ENCODE measurements at regions not wholly inside any gene's neighbourhood (a gene's known extent, or its start where the extent isn't known, plus 50 kb on each side); places are given as distances from the start of the nearest gene placed in this dataset.
A peak's percentile ranks its signal among the peaks of the same experiment; 100 is the strongest.

DNA sequence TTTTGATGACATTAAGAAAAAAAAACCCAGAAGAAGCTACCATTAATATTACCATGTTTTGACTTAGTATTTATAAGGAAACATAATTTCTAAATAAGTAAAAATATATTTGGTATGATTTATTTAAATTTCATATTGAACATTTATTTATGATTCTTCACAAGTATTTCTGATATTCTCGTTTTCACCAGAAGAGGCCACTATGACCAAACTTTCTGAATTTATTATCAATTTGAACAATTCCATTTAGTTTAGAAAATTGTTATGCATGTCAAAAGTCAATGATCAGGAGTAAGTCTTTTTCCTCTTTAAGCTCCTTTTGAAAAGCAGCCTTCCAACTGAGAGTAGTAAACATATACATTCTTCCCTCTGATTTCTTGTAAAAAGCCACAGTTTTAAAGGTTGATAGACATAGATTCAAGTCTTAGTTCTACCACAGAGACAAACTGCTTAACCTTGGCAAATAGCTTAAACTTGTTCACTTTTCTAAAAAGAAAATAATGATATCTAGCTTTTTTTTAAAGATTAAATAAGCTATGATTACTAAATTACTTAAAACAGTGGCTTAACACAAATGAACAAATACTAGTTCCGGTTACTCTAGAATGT, 329.9 kb downstream of the TRIB2 start:
- H3K27ac ChIP-seq (ENCODE audit: extremely low read depth, low read depth, low read length) = no peak overlapping the region
- H3K36me3 ChIP-seq (ENCODE audit: control insufficient read depth in 2 of 2, insufficient read depth in 1 of 2, low read length in 2 of 2) = no peaks in the 10 kb centered on the region
- POLR2A ChIA-PET = no interaction called here
- CTCF ChIA-PET = interaction anchor here (0.6 to 2.6 kb wide), 4 partner anchors 10 to 1536 kb away, joined by 3 to 18 read pairs (median 4); no protein-coding TSS in a partner anchor
- no peaks in the 10 kb centered on the region for H3K4me1 ChIP-seq (ENCODE audit: control insufficient read depth, insufficient read depth, low read length)
- H3K9me3 ChIP-seq (ENCODE audit: control insufficient read depth, insufficient read depth, low read depth, low read length) = no peaks in the 10 kb centered on the region
- TF ChIP-seq ZNF677 (tag by site-specific recombination; IDR thresholded peaks at IDR 0.05) = no peak
- TF ChIP-seq ZFP37 (tag by site-specific recombination; IDR thresholded peaks at IDR 0.05) = no peak
- TF ChIP-seq, protein P1, sequence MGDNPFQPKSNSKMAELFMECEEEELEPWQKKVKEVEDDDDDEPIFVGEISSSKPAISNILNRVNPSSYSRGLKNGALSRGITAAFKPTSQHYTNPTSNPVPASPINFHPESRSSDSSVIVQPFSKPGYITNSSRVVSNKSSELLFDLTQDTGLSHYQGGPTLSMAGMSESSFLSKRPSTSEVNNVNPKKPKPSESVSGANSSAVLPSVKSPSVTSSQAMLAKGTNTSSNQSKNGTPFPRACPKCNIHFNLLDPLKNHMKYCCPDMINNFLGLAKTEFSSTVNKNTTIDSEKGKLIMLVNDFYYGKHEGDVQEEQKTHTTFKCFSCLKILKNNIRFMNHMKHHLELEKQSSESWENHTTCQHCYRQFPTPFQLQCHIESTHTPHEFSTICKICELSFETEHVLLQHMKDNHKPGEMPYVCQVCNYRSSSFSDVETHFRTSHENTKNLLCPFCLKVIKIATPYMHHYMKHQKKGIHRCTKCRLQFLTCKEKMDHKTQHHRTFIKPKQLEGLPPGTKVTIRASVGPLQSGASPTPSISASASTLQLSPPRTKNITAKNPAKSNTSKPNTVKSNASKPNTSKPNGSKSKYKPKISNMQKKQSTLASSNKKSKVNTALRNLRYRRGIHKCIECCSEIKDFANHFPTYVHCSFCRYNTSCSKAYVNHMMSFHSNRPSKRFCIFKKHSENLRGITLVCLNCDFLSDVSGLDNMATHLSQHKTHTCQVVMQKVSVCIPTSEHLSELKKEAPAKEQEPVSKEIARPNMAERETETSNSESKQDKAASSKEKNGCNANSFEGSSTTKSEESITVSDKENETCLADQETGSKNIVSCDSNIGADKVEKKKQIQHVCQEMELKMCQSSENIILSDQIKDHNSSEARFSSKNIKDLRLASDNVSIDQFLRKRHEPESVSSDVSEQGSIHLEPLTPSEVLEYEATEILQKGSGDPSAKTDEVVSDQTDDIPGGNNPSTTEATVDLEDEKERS (tag by site-specific recombination; IDR thresholded peaks at IDR 0.05) = no peak
- TF ChIP-seq SCRT2 (tag by site-specific recombination; IDR thresholded peaks at IDR 0.05) = no peak
- peak; percentile 10; the same call in 1 of the 2 replicates for TF ChIP-seq ZNF654 (tag by site-specific recombination; IDR thresholded peaks at IDR 0.05; ENCODE audit: low read depth)
- H3K4me3 ChIP-seq (ENCODE audit: low read depth, low read length) = no peak overlapping the region

DNA sequence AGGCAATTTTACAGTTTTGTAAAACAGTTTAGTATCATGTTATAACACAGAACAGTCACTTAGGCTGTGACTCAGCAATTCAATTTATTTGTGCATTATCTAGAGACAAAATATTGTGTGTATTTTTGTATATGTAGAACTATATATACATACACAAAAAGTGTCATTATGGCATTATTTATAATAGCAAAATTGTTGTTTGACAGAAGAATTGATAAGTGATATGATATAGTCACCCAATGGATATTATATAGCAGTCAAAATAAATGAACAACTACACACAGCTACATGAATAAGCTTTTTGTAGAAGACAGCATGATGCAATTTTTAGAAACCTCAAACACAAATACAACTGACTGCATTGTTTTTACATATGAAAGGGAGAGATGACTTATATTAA, 334.0 kb downstream of the TRIB2 start:
- H3K4me1 ChIP-seq (ENCODE audit: control insufficient read depth, insufficient read depth, low read length) = no peaks in the 10 kb centered on the region
- CTCF ChIA-PET = interaction anchor here (0.5 kb wide), 1 partner anchor 1076 kb away, joined by 4 read pairs; no protein-coding TSS in a partner anchor
- POLR2A ChIA-PET = no interaction called here

DNA sequence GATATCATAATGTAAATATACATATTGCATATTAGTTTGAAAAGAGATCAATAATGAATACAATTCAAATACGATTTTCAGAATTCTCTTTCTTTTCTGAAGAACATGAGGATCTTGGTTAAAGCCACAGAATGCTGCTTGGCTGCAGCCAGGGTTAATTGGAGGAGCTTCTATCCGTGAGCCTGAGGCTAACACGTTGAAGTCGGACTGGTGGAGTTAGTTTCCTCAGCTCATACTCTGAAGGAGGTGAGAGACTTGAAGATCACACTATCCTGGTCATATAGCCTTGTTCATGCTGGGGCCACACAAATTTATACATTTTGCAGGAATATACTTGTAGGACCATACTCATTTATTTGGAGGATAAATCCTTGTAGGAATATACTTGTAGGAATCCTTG, 335.8 kb downstream of the TRIB2 start:
- H3K4me3 ChIP-seq (ENCODE audit: low read depth, low read length) = no peak overlapping the region
- H3K9me3 ChIP-seq (ENCODE audit: control insufficient read depth, insufficient read depth, low read depth, low read length) = no peaks in the 10 kb centered on the region
- H3K4me1 ChIP-seq (ENCODE audit: control insufficient read depth, insufficient read depth, low read length) = no peaks in the 10 kb centered on the region
- ChIA-PET POLR2A (no interaction called here), CTCF (interaction anchor here (0.6 to 0.7 kb wide), 2 partner anchors 9 to 1108 kb away, joined by 3 to 5 read pairs; no protein-coding TSS in a partner anchor)
- H3K36me3 ChIP-seq (ENCODE audit: control insufficient read depth in 2 of 2, insufficient read depth in 1 of 2, low read length in 2 of 2) = no peaks in the 10 kb centered on the region
- no peak overlapping the region for H3K27ac ChIP-seq (ENCODE audit: extremely low read depth, low read depth, low read length)
- TF ChIP-seq ZNF660 (tag by site-specific recombination; IDR thresholded peaks at IDR 0.05) (no peak), ZNF366 (tag by site-specific recombination; conservative IDR thresholded peaks at IDR 0.05) (no peak), GLIS2 (tag by site-specific recombination; IDR thresholded peaks at IDR 0.05) (no peak), ZNF19 (tag by site-specific recombination; IDR thresholded peaks at IDR 0.05; ENCODE audit: low read depth) (no peak), ZNF596 (tag by site-specific recombination; IDR thresholded peaks at IDR 0.05) (no peak), ZFP3 (tag by site-specific recombination; IDR thresholded peaks at IDR 0.05; ENCODE audit: low read depth) (no peak), ZNF626 (tag by site-specific recombination; IDR thresholded peaks at IDR 0.05) (no peak), KLF8 (tag by site-specific recombination; IDR thresholded peaks at IDR 0.05) (no peak), ZNF555 (tag by site-specific recombination; conservative IDR thresholded peaks at IDR 0.05) (no peak), ZNF202 (tag by site-specific recombination; IDR thresholded peaks at IDR 0.05; ENCODE audit: borderline replicate concordance) (no peak), ZNF223 (tag by site-specific recombination; IDR thresholded peaks at IDR 0.05) (no peak), ZFHX2 (tag by site-specific recombination; conservative IDR thresholded peaks at IDR 0.05) (no peak)
- TF ChIP-seq, protein P2, sequence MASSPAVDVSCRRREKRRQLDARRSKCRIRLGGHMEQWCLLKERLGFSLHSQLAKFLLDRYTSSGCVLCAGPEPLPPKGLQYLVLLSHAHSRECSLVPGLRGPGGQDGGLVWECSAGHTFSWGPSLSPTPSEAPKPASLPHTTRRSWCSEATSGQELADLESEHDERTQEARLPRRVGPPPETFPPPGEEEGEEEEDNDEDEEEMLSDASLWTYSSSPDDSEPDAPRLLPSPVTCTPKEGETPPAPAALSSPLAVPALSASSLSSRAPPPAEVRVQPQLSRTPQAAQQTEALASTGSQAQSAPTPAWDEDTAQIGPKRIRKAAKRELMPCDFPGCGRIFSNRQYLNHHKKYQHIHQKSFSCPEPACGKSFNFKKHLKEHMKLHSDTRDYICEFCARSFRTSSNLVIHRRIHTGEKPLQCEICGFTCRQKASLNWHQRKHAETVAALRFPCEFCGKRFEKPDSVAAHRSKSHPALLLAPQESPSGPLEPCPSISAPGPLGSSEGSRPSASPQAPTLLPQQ (tag by site-specific recombination; IDR thresholded peaks at IDR 0.05) = no peak

More for the DNA sequence above, 334.0 kb downstream of the TRIB2 start:
- H3K9me3 ChIP-seq (ENCODE audit: control insufficient read depth, insufficient read depth, low read depth, low read length) = no peaks in the 10 kb centered on the region
- H3K36me3 ChIP-seq (ENCODE audit: control insufficient read depth in 2 of 2, insufficient read depth in 1 of 2, low read length in 2 of 2) = no peaks in the 10 kb centered on the region
- H3K4me3 ChIP-seq (ENCODE audit: low read depth, low read length) = no peak overlapping the region
- H3K27ac ChIP-seq (ENCODE audit: extremely low read depth, low read depth, low read length) = no peak overlapping the region
- TF ChIP-seq ZBTB48 (tag by site-specific recombination; IDR thresholded peaks at IDR 0.05) (no peak), ZNF629 (tag by site-specific recombination; IDR thresholded peaks at IDR 0.05) (no peak), ZNF791 (tag by site-specific recombination; IDR thresholded peaks at IDR 0.05) (no peak), RBAK (tag by site-specific recombination; IDR thresholded peaks at IDR 0.05) (no peak)
